Activated B cell treated with CpG ODN at 0.5 μM for 24 hours (primary cell): ENCODE measurements at regions not wholly inside any gene's neighbourhood (a gene's known extent, or its start where the extent isn't known, plus 50 kb on each side); places are given as distances from the start of the nearest gene placed in this dataset.

ENCODE experiments used
- ATAC-seq: fragments of 200-7000 bp; cut with Tn5 transposase; one replicate; pipeline ENCODE4 v1.10.0; 2021; ENCODE audit warnings: low read depth, mild to moderate bottlenecking, moderate library complexity
- CTCF ChIA-PET: fragments of 350-600 bp; sonication (Branson Sonifier 250); formaldehyde crosslinking; loops from one replicate; lab custom pipeline; 2021; ENCODE audit warnings: antibody characterized with exemption; lab: Charles Lee
- POLR2A ChIA-PET: fragments of 350-600 bp; sonication (Branson Sonifier 250); formaldehyde crosslinking; loops from one replicate; lab custom pipeline; 2021; ENCODE audit warnings: antibody characterized with exemption; lab: Charles Lee
- DNase-seq: peaks from one replicate; pipeline ENCODE4 v3.0.0; 2022
- H3K27ac Mint-ChIP-seq: one replicate; pipeline ENCODE4 v1.8.0; 2020; ENCODE audit warnings: mixed read lengths
- H3K27me3 Mint-ChIP-seq: one replicate; pipeline ENCODE4 v1.8.0; 2021; ENCODE audit warnings: mixed read lengths
- H3K36me3 Mint-ChIP-seq: one replicate; pipeline ENCODE4 v1.8.0; 2021; ENCODE audit warnings: low read depth, mixed read lengths
- H3K4me1 Mint-ChIP-seq: one replicate; pipeline ENCODE4 v1.8.0; 2021; ENCODE audit warnings: mixed read lengths
- H3K4me3 Mint-ChIP-seq: one replicate; pipeline ENCODE4 v1.8.0; 2020; ENCODE audit warnings: mild to moderate bottlenecking, mixed read lengths
- H3K9me3 Mint-ChIP-seq: one replicate; pipeline ENCODE4 v1.8.0; 2020; ENCODE audit warnings: mixed read lengths
- CTCF ChIP-seq: fragments of 200-600 bp; IDR thresholded peaks from one replicate; pipeline ENCODE4 v1.8.0; 2022; ENCODE audit warnings: antibody characterized with exemption, mild to moderate bottlenecking
- intact Hi-C: fragments of 100-400 bp; cut with micrococcal nuclease; formaldehyde crosslinking; loops from one replicate; pipeline ENCODE4 v1.15.1; 2024

GRCh38 chr4:67236318-67236717 is 309.0 kb downstream of the CENPC start:
- Mint-ChIP-seq H3K9me3 (no peaks in the 10 kb centered on the region), H3K27me3 (no peaks in the 10 kb centered on the region), H3K4me3 (no peak overlapping the region), H3K4me1 (no peaks in the 10 kb centered on the region), H3K27ac (no peak overlapping the region), H3K36me3 (no peaks in the 10 kb centered on the region)
- intact Hi-C loops: no loop called here
- no peak for TF ChIP-seq CTCF
- ChIA-PET POLR2A (no interaction called here), CTCF (no interaction called here)
- DNase-seq (no peak), ATAC-seq (no peak)

GRCh38 chr4:67234296-67234695 is 311.0 kb downstream of the CENPC start:
- TF ChIP-seq CTCF: no peak
- Mint-ChIP-seq H3K9me3 (no peaks in the 10 kb centered on the region), H3K27ac (no peak overlapping the region), H3K4me1 (no peaks in the 10 kb centered on the region), H3K4me3 (no peak overlapping the region), H3K36me3 (no peaks in the 10 kb centered on the region), H3K27me3 (no peaks in the 10 kb centered on the region)
- ATAC-seq: no peak
- DNase-seq: no peak
- intact Hi-C loops: no loop called here
- ChIA-PET POLR2A (no interaction called here), CTCF (no interaction called here)

- Mint-ChIP-seq H3K9me3 (peaks cover 3% of the 10 kb centered on the region), H3K4me3 (no peak overlapping the region), H3K27me3 (no peaks in the 10 kb centered on the region), H3K27ac (no peak overlapping the region), H3K36me3 (no peaks in the 10 kb centered on the region), H3K4me1 (no peaks in the 10 kb centered on the region)
- ATAC-seq (no peak), DNase-seq (no peak)
- ChIA-PET CTCF (no interaction called here), POLR2A (no interaction called here)
- no peak for TF ChIP-seq CTCF
- intact Hi-C loops: no loop called here
Measured at GRCh38 chr4:67229148-67229547, 316.2 kb downstream of the CENPC start.

GRCh38 chr4:67220861-67221260 is 324.4 kb downstream of the CENPC start:
- no peak for TF ChIP-seq CTCF
- Mint-ChIP-seq H3K4me1 (no peaks in the 10 kb centered on the region), H3K27ac (no peak overlapping the region), H3K27me3 (no peaks in the 10 kb centered on the region), H3K9me3 (no peaks in the 10 kb centered on the region), H3K36me3 (no peaks in the 10 kb centered on the region), H3K4me3 (no peak overlapping the region)
- ATAC-seq (no peak), DNase-seq (no peak)
- POLR2A ChIA-PET: no interaction called here
- CTCF ChIA-PET: no interaction called here
- intact Hi-C loops: no loop called here

- ChIA-PET CTCF (no interaction called here), POLR2A (no interaction called here)
- Mint-ChIP-seq H3K36me3 (no peaks in the 10 kb centered on the region), H3K9me3 (no peaks in the 10 kb centered on the region), H3K4me3 (no peak overlapping the region), H3K27me3 (no peaks in the 10 kb centered on the region), H3K27ac (no peak overlapping the region), H3K4me1 (no peaks in the 10 kb centered on the region)
- ATAC-seq: no peak
- no peak for DNase-seq
- intact Hi-C loops: no loop called here
- TF ChIP-seq CTCF: no peak
Measured at GRCh38 chr4:67218883-67219282, 326.4 kb downstream of the CENPC start.
